SU-DHL-6 (cell line): ENCODE measurements at regions not wholly inside any gene's neighbourhood (a gene's known extent, or its start where the extent isn't known, plus 50 kb on each side); places are given as distances from the start of the nearest gene placed in this dataset.

ENCODE experiments used
- EZH2phosphoT487 ChIP-seq: fragments of 200-600 bp; sonication (generic), shearing (Covaris generic); conservative IDR thresholded peaks from 2 replicates; pipeline ENCODE4 v1.6.1; 2018; ENCODE audit warnings: mild to moderate bottlenecking, antibody characterized with exemption, low read length, moderate library complexity, mixed read lengths
- TF ChIP-seq, protein P1 (sequence below): fragments of 200-600 bp; sonication (generic); IDR thresholded peaks from one replicate; pipeline ENCODE4 v1.5.1; 2017; ENCODE audit warnings: antibody characterized with exemption, mild to moderate bottlenecking, low read length, moderate library complexity; ENCODE audit not compliant: insufficient read depth, poor library complexity, severe bottlenecking

DNA sequence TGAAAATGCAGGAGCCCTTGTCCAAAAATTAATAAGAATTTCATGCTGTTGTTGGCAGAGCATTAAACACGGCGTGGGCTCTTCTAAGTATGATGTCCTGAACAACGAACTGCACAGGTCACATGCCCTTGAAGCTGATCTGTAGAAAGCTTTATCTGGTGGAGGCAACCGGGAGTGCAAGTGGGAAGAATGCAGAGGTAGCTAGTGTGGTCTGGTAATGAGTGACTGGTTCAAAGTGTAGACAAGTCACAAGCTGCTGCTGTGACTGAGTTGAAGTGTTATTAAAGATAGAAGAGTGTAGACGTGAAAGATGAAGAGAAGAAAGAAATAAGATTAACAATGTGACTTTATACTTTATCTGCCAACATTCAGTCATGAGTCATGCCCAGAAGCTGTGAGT lies 361.9 kb downstream of the TTLL7 start:
- TF ChIP-seq, protein P1, sequence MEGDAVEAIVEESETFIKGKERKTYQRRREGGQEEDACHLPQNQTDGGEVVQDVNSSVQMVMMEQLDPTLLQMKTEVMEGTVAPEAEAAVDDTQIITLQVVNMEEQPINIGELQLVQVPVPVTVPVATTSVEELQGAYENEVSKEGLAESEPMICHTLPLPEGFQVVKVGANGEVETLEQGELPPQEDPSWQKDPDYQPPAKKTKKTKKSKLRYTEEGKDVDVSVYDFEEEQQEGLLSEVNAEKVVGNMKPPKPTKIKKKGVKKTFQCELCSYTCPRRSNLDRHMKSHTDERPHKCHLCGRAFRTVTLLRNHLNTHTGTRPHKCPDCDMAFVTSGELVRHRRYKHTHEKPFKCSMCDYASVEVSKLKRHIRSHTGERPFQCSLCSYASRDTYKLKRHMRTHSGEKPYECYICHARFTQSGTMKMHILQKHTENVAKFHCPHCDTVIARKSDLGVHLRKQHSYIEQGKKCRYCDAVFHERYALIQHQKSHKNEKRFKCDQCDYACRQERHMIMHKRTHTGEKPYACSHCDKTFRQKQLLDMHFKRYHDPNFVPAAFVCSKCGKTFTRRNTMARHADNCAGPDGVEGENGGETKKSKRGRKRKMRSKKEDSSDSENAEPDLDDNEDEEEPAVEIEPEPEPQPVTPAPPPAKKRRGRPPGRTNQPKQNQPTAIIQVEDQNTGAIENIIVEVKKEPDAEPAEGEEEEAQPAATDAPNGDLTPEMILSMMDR = no peak
- no peak for TF ChIP-seq EZH2phosphoT487
